HG03521 (cell line): ENCODE measurements at regions not wholly inside any gene's neighbourhood (a gene's known extent, or its start where the extent isn't known, plus 50 kb on each side); places are given as distances from the start of the nearest gene placed in this dataset.
"Not testable (repeated sequence)": the region's sequence is repeated elsewhere in the genome, so short reads cannot be mapped to it uniquely, and the experiment has no call there.

ENCODE experiments used
- ATAC-seq: cut with Tn5 transposase; IDR thresholded peaks from one replicate; pipeline ENCODE4 v1.9.1; 2021; ENCODE audit warnings: mild to moderate bottlenecking, moderate library complexity; ENCODE audit not compliant: unreplicated experiment

DNA sequence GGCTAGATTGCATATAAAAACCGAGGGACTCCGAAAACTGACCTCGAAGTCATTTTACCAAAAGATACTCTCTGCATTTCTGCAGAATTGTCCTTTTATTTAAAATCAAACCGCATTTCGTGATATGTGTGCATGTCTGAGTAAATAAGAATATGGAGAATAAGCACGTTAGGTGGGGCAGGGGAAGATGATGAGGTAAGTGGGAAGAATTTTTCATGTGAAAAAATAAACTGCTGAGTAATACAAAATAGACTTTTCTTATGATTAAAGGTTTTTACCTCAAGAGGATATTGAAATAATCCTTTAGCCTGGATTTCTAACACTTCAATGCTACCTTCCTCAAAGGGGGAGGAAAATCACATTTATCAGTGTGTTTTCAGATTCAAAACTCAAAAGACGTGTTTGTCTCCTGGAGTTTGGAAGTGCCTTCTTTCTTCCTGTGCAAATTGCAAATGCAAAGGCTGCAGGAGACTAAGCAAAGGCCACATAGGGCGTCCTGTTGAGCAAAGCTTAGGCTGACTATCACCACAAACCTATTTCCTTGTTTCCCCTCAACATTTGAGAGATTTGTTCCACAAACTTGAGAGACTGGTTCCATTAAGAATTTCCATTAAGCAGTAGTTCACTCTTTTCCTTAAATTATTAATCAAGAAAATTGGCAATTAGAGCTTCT is 813.5 kb downstream of the MCTP2 start:
- ATAC-seq = no peak

DNA sequence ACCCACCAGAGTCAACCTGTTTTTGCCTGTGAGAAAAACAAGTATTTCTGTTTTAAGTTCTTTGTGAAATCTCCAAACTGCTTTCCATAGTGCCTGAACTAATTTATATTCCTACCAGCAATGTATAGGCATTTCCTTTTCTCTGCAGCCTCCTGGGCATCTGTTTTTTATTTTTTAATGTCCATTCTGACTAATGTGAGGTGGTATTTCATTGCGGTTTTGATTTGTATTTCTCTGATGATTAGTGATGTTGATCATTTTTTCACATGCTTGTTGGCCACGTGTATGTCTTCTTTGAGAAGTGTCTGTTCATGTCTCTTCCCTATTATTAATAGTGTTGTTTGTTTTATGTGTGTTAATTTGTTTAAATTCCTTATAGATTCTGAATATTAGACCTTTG is 820.5 kb downstream of the MCTP2 start:
- ATAC-seq = no peak

DNA sequence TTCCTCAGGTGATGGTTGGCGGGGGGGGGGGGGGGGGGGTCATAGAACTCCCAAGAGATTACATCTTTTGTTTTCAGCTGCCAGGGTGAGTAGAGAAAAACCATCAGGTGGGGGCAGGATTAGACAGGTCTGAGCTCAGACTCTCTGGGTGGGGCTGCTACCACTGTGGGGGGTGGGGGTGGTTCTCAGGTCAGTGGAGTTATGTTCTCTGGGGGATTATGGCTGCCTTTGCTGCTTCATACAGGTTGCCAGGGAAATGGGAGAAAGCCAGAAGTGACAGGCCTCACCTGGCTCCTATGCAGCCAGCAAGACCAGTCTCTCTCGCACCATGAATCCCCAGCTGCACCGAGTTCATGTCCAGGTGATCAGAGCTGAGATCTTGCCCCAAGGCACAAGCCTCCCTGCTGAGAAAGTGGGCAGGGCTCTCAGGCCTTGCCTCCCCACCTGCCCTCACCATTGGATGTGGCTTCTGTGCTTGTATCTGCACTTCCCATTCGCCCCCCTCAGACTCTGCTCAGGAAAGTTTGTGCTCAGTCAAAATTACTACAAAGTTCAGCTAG is 828.1 kb downstream of the MCTP2 start:
- no peak for ATAC-seq

DNA sequence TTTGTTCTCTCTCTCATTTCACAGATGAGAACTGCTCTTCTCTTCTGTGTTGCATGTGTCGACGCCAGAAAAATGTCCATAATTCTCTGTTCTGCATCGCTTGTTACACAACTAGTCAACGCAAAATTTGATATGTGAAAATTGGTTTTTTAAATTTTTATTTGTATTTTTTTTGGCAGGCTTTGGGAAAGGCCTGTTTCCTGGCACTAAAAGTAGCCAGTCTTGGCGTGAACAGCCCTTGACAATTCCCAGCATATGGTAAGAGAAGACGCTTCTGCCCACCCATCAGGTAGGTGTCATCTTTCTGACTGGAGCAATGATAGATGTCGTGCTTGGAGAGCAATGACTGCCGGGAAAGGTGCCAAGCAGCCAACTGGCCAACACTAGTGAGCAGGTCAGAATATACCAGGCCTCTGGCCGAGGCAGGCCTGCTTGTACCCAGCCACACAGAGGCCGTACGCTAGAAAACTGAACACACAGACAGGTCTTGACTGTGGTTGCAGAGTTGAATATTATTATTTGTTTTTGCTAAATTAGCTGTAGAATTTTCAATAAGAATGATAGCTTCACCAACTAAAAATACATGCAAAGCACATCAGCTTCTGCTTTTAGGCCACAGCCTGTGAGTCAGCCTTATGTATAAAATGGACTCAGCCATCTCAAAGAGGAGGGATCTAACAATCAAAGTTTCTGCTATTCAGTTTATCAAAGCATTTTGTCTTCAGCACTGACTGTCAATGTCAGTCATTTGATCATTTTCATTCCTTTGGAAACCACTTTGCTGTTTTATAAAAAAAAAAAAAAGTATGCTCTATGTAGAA is 837.5 kb downstream of the MCTP2 start:
- no peak for ATAC-seq

DNA sequence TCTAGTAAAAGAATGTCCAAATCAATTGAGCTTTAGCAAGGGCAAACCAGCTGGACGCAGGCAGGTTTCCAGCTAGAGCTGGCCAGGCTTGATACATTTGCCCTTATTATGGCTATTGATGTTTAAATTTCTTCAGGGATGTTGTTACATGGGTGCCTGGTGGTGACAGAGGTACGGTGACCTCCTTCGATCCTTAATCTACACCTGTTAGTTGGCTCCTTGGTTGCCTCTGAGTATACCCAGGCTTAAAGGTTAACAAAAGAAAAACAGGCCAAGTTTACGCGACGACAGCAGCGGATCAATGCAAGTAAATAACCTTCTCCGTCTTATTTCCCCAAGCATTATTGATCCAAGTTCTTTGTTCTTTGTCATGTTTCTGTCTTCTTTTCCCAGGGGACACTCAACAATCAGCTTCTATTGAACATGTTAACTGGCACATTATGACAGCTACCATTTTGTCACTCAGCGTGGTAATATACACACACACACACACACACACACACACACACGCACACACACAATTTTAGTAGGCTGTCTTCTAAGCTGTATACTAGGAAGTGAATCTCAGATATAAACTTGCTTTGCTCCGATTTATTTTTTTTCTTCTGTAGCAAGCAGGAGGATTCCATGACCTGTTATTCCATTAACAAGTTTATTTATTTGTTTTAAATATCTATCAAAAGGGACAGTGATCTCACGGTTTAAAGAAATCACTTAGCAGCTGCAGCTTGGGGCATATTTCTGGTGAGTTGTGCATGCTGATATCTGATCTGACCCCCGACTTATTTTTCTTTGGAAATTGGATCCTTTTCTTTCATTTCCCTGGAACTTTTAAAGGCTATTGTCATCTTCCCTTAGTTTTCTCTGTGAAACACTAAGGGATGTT is 844.7 kb downstream of the MCTP2 start:
- no peak for ATAC-seq

DNA sequence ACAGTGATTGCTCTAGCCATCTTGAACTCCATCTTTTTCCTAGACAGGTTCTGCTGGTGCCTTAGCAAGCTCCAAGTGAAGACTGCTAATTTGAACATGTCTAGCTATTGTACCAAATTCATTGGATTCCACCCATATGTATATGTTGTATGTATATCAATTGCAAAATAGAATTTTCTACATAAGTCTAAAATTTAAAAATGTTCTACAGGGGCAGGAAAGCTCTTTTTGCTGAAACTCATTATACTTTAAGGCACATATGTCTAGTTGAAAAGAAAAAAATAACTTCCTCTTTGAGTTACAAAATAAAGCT is 845.3 kb downstream of the MCTP2 start:
- no peak for ATAC-seq

DNA sequence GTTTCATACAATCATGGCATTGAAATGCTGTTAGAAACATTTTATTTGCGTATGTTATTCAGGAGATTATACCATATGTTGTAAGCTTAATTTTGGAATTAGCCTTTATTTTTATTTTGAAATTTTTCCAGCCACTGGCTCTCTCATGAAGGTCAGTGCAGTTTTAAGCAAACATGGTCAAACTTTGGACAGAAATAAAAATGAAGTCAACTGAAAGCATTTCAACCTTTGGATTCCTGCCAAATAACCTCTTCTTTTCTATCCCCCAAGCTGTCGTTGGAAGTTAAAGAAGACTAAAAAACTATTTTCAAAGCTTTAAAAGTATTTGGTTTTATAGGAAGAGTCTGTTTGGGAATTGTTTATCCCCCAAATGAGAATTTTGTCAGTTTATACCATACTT is 846.6 kb downstream of the MCTP2 start:
- no peak for ATAC-seq

DNA sequence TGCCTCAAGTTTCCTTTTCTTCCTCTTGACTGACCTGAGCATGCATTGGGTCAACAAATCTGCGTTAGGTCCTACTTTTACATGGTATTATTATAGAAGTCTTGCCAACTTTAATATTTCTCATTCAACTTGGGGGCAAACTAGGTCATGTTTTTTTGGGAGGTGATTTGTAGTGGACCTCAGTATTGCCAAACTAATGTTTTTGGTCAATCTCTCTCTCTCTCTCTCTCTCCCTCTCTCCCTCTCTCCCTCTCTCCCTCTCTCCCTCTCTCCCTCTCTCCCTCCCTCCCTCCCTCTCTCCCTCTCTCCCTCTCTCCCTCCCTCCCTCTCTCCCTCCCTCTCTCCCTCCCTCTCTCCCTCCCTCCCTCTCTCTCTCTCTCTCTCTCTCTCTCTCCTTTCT is 848.9 kb downstream of the MCTP2 start:
- not testable (repeated sequence) for ATAC-seq

DNA sequence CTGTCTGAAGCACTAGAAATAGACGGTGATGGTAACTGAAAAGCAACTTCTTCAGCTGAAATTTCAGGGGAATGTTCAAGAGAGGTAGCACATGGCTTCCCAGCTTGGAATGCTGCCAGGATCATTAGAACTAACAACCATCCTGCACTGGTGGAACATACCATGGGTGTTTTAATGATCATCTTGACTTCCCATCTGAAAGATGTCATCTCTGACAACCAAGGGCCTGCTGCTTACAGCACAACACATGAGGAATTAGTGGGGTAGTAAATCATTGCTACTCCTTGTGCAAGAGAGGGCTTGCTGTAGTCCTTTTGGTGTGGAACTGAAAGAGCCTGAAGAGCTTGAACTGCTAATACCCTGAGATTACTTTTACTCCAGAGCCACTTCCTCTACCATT is 853.7 kb downstream of the MCTP2 start:
- ATAC-seq = no peak

DNA sequence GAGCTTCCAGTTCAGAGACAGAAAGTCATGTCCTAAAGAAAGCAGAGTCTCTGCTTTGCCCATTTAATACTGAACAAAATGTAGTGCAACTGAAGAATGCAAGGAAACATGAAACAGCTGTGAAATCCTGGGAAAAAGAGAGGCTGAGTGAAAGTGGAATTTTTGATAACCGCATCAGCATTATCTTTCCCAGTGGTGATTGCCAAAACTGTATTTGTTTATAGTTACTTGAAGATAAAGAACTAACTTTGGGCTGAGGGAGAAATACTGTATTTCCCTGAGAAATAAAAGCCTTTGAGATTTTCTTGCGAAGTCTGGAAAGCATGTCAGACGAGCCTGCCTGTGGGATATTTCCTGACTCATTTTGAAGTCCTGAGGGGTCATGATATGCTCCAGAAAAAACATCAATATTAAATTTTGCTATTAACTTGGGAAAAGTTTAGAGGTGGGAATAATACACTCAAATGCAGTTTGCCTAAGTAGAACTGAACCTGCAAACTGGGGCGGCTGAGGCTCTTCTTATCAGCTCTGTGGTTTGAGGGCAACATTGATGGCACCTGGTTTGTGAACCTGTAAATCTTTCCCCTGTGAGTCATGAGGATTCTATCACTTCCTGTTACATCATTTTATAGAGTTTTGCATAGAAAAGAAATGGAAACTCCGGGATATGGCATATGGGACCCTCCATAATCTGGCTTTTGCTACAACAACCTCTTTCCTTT is 855.3 kb downstream of the MCTP2 start:
- no peak for ATAC-seq

DNA sequence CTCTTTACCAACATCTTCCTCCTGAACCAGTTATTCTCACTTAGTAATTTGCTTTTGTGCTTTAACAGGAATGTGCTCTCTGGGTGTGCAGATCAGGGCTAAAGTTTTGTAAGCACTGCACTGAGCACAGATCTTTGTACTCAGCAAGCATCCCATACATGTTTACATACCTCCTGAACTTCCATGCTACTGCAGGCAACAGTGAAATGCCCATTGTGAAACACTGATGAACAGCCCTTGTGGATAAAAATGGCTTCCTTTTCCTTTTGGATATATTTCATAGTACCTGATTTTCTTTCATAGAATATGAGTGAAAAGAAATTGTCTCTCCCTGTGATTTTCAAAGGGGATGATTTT is 855.9 kb downstream of the MCTP2 start:
- ATAC-seq = no peak

DNA sequence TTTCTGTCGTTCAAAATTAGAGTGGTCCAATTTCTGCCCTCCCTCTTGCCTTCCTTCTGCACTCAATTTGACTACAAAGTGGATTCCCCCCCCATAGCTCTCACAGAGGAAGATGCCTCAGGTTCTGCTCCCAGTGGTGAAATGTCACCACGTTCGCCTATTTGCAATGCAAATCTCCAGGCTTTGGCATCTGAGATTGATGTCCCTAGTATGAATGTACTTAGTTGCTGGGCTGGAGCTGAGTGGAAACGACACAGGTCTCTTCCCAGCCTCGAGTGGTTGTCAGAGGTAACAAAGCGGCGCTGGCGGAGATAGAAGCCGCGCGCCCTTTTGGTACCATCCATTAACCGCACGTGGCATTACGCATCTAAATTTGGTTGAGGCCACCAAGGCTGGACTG is 860.1 kb downstream of the MCTP2 start:
- no peak for ATAC-seq

DNA sequence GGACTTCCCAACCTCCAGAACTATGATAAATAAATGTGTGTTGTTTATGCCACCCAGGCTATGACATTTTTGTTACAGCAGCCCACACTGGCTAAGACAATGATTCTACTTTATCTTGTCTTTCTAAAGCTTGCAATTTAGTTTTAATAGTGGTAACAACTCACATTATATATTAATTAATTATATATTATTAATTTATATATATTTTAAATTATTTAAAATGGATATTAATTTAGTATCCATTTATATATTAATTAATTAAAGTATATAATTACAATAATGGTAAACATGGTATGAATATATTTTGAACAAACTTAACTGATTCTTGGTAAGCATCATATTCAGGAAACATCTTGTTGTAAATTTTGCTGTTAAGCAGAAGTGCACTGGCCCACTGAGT is 863.9 kb downstream of the MCTP2 start:
- ATAC-seq = no peak

DNA sequence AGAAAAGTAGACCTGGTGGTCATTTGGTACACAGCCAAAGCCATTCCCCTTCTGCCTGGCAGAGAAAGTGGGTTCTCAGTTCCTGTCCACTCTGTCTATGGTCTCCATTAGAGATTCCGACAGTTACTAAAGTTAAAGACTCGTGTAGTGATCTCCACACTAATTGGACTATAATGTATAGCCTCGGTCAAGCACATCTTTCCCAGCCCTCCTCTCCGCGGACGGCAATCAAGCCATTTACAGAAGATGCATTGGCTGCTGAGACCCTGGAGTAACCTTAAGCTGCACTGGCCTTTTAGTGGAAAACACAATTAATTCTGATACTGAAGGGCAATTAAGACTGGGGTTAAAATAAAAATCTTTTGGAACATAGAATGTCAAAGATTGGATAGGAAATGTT is 865.3 kb downstream of the MCTP2 start:
- ATAC-seq = no peak

DNA sequence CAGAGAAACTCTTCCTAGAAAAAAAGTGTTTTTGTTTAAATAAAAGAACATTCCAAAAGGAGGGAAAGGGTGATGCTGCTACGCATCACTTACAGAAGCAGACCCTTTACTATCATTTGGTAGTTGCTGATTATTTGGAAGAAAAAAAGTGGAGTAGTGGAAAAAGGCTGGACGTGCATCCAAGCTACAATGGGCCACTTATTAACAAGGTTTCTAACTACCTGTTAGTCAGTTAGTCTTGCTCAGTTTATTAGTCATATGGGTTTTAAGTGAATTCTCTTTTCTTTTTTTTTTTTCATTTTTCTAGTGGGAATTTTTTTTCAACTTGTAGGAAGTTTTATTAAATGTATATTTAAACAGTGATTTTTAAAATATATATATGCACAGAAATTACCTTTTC is 866.0 kb downstream of the MCTP2 start:
- no peak for ATAC-seq

DNA sequence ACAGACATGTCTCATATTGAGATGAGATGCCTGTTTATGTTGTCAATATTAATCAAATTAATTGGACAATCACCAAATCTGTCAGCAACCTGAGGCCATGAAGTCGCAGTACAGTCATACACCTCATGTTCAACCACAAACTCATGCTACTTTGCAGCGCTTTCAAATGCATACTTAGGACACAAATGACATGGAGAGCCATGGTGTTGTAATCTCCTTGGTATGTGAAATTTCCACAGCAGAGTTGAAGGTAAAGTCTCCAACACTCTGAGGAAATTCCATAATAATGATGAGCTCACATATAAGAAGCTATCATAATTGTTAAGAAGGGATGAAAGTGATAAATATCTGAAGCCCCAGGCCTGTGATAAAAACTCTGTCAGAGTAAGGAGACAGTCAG is 873.9 kb downstream of the MCTP2 start:
- ATAC-seq = no peak

DNA sequence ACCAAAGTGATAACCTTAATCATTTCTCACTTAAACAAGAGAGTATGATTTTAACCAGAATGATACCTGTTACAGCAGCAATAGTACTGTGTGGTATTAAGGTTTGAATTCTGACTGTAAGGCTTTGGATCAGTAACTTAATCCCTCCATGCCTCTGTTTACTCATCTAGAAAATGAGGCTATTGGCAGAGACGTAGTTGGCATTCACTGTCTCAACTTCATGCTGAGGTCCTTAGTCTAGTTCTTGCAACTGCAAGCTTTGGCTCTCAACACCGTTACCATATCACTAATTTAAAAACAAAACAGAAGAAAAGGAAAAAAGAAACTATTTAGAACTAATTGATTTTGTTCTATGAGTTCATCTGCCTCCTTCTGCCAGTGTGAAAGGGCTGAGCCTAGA is 875.4 kb downstream of the MCTP2 start:
- no peak for ATAC-seq

DNA sequence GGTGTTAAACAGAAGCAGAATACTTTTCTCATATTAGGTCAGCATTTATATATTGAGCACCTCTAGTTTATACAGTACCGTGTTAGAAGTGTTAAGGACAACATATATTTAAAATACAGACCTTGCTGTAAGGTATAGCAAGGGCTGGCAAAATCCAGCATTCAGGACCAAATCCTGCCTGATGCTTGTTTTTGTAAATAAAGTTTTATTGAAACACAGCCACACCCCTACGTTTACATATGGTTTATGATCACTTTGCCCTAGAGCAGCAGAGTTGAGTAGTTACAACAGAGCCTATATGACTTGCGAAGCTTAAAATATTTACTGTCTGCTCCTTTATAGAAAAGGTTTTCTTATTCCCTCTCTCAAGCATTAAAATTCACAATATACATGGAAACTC is 877.3 kb downstream of the MCTP2 start:
- ATAC-seq = no peak

DNA sequence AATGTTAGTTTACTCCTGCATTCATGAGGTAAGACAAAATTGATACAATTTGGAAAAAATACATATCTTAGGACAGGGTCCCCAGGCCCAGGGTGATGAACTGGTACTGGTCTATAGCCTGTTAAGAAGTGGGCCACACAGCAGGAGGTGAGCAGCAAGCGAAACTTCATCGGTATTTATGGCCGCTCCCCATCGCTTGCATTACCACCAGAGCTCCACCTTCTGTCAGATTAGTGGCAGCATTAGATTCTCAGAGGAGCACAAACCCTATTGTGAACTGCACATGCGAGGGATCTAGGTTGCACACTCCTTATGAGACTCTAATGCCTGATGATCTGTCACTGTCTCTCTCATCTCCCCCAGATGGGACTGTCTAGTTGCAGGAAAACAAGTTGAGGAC is 880.6 kb downstream of the MCTP2 start:
- ATAC-seq = no peak

DNA sequence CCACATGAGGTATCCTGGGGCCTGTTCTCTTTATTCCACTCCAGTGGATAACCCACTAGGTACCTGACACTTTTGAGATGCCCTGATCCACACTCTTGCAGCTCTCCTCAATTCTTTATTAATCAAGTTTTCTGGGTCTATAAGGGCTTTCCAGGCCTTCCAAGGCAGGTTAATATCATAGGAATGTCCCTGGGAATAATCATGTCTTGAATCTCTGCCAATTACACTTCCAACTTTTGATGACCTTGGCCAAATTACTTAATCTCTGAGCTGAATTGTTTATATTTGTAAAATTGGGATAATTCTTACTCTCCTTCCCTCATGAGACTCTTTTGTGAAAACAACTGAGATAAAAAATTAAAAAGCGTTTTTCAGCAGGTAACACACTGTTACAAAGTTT is 881.7 kb downstream of the MCTP2 start:
- no peak for ATAC-seq

DNA sequence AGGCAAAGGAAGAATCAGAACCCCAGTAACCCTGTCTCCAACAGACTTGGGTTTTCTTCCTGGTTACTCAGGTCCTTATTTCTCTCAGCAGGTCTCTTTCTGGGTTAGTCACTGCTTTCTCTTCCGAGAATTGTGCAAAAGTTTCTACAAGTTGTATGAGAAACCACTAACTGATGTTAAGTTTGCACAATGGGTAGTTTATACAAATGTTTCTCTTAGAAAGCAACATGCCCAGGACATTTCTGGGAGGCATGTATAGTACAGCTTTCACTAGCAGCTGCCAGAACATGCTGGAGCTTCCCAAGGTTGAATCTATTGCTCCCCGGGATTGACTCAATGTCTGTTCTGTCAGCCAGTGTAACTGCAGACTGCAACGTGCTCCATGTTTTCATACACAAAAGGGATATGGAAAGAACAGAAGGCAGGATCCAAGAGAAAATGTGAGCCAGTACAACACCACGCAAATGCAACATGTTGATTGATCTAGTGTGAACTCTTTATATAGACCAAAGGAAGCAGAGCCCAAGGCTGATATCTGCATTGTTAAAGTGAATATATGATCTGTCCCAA is 887.8 kb downstream of the MCTP2 start:
- ATAC-seq = no peak
